ENCODE measurements at regions not wholly inside any gene's neighbourhood (a gene's known extent, or its start where the extent isn't known, plus 50 kb on each side); places are given as distances from the start of the nearest gene placed in this dataset.

- DNase-seq (ENCODE audit: low read depth) = no peak
These were observed 162.9 kb downstream of the FAM170A start for GRCh38 chr5:119792161-119792799.

GRCh38 chr5:119795768-119796167 lies 166.4 kb downstream of the FAM170A start:
- DNase-seq (ENCODE audit: low read depth) = no peak

- no peak for DNase-seq (ENCODE audit: low read depth)
These were observed 172.2 kb downstream of the FAM170A start for GRCh38 chr5:119801570-119801969.

GRCh38 chr5:119808024-119808423 lies 178.7 kb downstream of the FAM170A start:
- no peak for DNase-seq (ENCODE audit: low read depth)

- DNase-seq (ENCODE audit: low read depth) = no peak
These were observed 179.1 kb downstream of the FAM170A start for GRCh38 chr5:119808474-119808873.

- DNase-seq (ENCODE audit: low read depth) = no peak
These were observed 180.9 kb downstream of the FAM170A start for GRCh38 chr5:119810217-119810616.

GRCh38 chr5:119811458-119811857 lies 182.1 kb downstream of the FAM170A start:
- no peak for DNase-seq (ENCODE audit: low read depth)

- no peak for DNase-seq (ENCODE audit: low read depth)
These were observed 185.3 kb downstream of the FAM170A start for GRCh38 chr5:119814655-119815054.

- no peak for DNase-seq (ENCODE audit: low read depth)
These were observed 186.7 kb downstream of the FAM170A start for GRCh38 chr5:119816055-119816454.

GRCh38 chr5:119820016-119820415 lies 190.7 kb downstream of the FAM170A start:
- DNase-seq (ENCODE audit: low read depth) = no peak

- no peak for DNase-seq (ENCODE audit: low read depth)
These were observed 191.2 kb downstream of the FAM170A start for GRCh38 chr5:119820608-119821007.

- no peak for DNase-seq (ENCODE audit: low read depth)
These were observed 199.2 kb downstream of the FAM170A start for GRCh38 chr5:119828541-119828940.

GRCh38 chr5:119829341-119829740 lies 200.0 kb downstream of the FAM170A start:
- DNase-seq (ENCODE audit: low read depth) = no peak

GRCh38 chr5:119833176-119833575 lies 203.8 kb downstream of the FAM170A start:
- no peak for DNase-seq (ENCODE audit: low read depth)

GRCh38 chr5:119840175-119840574 lies 210.8 kb downstream of the FAM170A start:
- no peak for DNase-seq (ENCODE audit: low read depth)

- no peak for DNase-seq (ENCODE audit: low read depth)
These were observed 222.8 kb downstream of the FAM170A start for GRCh38 chr5:119852140-119852539.

GRCh38 chr5:119860463-119860862 lies 231.1 kb downstream of the FAM170A start:
- no peak for DNase-seq (ENCODE audit: low read depth)

- no peak for DNase-seq (ENCODE audit: low read depth)
These were observed 233.3 kb downstream of the FAM170A start for GRCh38 chr5:119862619-119863018.

GRCh38 chr5:119864286-119864685 lies 234.9 kb downstream of the FAM170A start:
- DNase-seq (ENCODE audit: low read depth) = no peak

GRCh38 chr5:119873611-119874010 lies 244.3 kb downstream of the FAM170A start:
- DNase-seq (ENCODE audit: low read depth) = no peak

GRCh38 chr5:119876522-119876921 lies 247.2 kb downstream of the FAM170A start:
- no peak for DNase-seq (ENCODE audit: low read depth)

- no peak for DNase-seq (ENCODE audit: low read depth)
These were observed 249.4 kb downstream of the FAM170A start for GRCh38 chr5:119878712-119879111.

GRCh38 chr5:119879446-119879845 lies 250.1 kb downstream of the FAM170A start:
- no peak for DNase-seq (ENCODE audit: low read depth)

GRCh38 chr5:119895066-119895465 lies 265.7 kb downstream of the FAM170A start:
- no peak for DNase-seq (ENCODE audit: low read depth)
